Spleen (tissue), 11 donors: ENCODE measurements at regions not wholly inside any gene's neighbourhood (a gene's known extent, or its start where the extent isn't known, plus 50 kb on each side); places are given as distances from the start of the nearest gene placed in this dataset.

Experiments used
- DNase-seq: peaks from one replicate; pipeline ENCODE4 v3.0.0-alpha.2; 2020
- H3K27ac ChIP-seq, 8 donors: fragments of 200-600 bp; sonication (generic) in 7 of 8; 1 replicate in 4 of 8; 2 replicates in 4 of 8; pipeline versions ENCODE4 v1.5.0 to v1.8.0; 2016 to 2021; ENCODE audit warnings: inconsistent platforms in 4 of 8, mild to moderate bottlenecking in 4 of 8, moderate library complexity in 1 of 8
- H3K27me3 ChIP-seq, 7 donors: fragments of 200-600 bp; sonication (generic) in 6 of 7; replicated peaks in 1 of 7; 1 replicate in 4 of 7; 2 replicates in 3 of 7; pipeline versions ENCODE4 v1.5.0 to v1.8.0; 2016 to 2021; ENCODE audit warnings: inconsistent platforms in 3 of 7, mild to moderate bottlenecking in 1 of 7
- H3K36me3 ChIP-seq, 6 donors: fragments of 200-600 bp; sonication (generic) in 5 of 6; 1 replicate in 4 of 6; 2 replicates in 2 of 6; pipeline versions ENCODE4 v1.5.0 to v1.8.0; 2016 to 2021; ENCODE audit warnings: inconsistent platforms in 2 of 6
- H3K4me1 ChIP-seq, 6 donors: fragments of 200-600 bp; sonication (generic) in 5 of 6; 1 replicate in 3 of 6; 2 replicates in 3 of 6; pipeline versions ENCODE4 v1.5.0 to v1.8.0; 2016 to 2021; ENCODE audit warnings: inconsistent platforms in 3 of 6
- H3K4me3 ChIP-seq, 8 donors: fragments of 200-600 bp; sonication (generic) in 7 of 8; 1 replicate in 4 of 8; 2 replicates in 4 of 8; pipeline versions ENCODE4 v1.5.0 to v1.8.0; 2016 to 2021; ENCODE audit warnings: inconsistent platforms in 4 of 8, mild to moderate bottlenecking in 4 of 8, moderate library complexity in 2 of 8
- H3K9me3 ChIP-seq, 8 donors: fragments of 200-600 bp; sonication (generic) in 7 of 8; 1 replicate in 4 of 8; 2 replicates in 4 of 8; pipeline versions ENCODE4 v1.5.0 to v1.8.0; 2016 to 2021; ENCODE audit warnings: inconsistent platforms in 4 of 8
- POLR2A ChIP-seq, 3 donors: fragments of 450-650 bp; IDR thresholded peaks; one replicate each; pipeline ENCODE4 v1.5.1; 2017; ENCODE audit warnings: antibody characterized with exemption in 3 of 3, mild to moderate bottlenecking in 1 of 3
- POLR2AphosphoS5 ChIP-seq, 3 donors: sonication (generic); formaldehyde crosslinking; IDR thresholded peaks; one replicate each; pipeline ENCODE4 v1.5.1; 2017; ENCODE audit warnings: antibody characterized with exemption in 3 of 3
- WGBS, 5 donors: extraction: QIAGEN DNeasy Blood & Tissue Kit in 3 of 5; methylation state at CpG; one replicate each; pipeline versions ENCODE4 v1.1.5 to v1.1.7; 2013 to 2018; 5-methylcytosine and 5-hydroxymethylcytosine counted together
- intact Hi-C: fragments of 100-400 bp; cut with DNase I; formaldehyde crosslinking; loops from one replicate; pipeline ENCODE4 v1.15.0; 2023; ENCODE audit warnings: low total_unique reads
- TF ChIP-seq, protein P1 (sequence below), 11 experiments: fragments of 200-600 bp in 7 of 11; fragments of 450-650 bp in 4 of 11; sonication (generic) in 4 of 11; IDR thresholded peaks in 8 of 11; conservative IDR thresholded peaks in 3 of 11; 1 replicate in 7 of 11; 2 replicates in 4 of 11; pipeline versions ENCODE4 v1.4.0 to v1.8.0; 2016 to 2021; ENCODE audit warnings: antibody characterized with exemption in 11 of 11, inconsistent platforms in 4 of 11, mild to moderate bottlenecking in 1 of 11
- donor health status: healthy with polysubstance abuse.
- donor health status: DM: no; HTN: no; CAD: no; lungs with moderate emphysema.
- donor health status: DM: no; HTN: no; CAD: no.
- donor health status: Bipolar disorder and iron deficiency.
- donor health status: healthy.
- donor health status: DM: no; HTN: no; CAD: no.
- donor health status: DM: yes; HTN: yes; CAD: no.

DNA sequence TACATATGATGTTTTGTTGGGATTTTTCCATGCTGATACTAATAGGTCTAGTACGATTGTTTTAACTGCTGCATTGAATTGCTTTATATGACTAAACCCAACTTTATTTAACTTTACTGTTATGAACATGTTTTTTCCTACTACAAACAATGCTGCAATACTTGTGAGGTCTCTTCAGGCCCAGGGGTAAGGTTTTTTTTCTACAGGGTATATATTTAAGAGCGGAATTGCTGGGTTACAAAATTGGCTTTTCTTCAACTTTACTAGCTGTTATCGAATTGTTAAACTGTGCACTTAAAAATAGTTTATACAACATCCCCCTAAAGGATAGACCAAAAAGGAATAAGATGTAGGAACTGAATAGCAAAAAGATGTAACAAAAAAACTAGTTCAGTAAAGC lies 78.5 kb upstream of the TMEM178A start:
- H3K9me3 ChIP-seq = no peaks in the 10 kb centered on the region
- 82 to 98% (median 93%) methylated on average over 3 of the region's 3 CpGs for WGBS, 5 donors

DNA sequence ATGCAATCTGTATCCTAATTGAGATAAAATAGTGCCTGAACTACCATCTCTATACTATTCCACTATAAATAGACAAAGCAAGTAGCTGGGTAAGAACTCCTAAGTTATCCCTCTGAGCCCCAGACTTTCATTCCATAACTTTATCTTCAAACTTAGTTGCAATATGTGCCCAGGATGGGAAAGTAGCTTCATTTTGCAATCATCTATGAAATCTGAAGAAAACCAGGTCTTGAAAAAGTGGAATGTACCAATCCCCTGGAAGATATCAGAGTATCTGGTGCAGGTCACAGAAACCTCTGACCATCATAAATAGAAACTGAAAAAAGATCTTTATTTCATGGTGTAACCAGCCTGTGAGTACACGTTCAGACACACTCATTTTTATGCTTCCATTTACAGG lies 78.1 kb upstream of the TMEM178A start:
- TF ChIP-seq, protein P1, sequence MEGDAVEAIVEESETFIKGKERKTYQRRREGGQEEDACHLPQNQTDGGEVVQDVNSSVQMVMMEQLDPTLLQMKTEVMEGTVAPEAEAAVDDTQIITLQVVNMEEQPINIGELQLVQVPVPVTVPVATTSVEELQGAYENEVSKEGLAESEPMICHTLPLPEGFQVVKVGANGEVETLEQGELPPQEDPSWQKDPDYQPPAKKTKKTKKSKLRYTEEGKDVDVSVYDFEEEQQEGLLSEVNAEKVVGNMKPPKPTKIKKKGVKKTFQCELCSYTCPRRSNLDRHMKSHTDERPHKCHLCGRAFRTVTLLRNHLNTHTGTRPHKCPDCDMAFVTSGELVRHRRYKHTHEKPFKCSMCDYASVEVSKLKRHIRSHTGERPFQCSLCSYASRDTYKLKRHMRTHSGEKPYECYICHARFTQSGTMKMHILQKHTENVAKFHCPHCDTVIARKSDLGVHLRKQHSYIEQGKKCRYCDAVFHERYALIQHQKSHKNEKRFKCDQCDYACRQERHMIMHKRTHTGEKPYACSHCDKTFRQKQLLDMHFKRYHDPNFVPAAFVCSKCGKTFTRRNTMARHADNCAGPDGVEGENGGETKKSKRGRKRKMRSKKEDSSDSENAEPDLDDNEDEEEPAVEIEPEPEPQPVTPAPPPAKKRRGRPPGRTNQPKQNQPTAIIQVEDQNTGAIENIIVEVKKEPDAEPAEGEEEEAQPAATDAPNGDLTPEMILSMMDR (IDR thresholded peaks at IDR 0.05 in 8 of 11, conservative IDR thresholded peaks at IDR 0.05 in 3 of 11) = no peak
- no peak for TF ChIP-seq POLR2AphosphoS5 (IDR thresholded peaks at IDR 0.05)
- Histone ChIP-seq H3K4me1 (no peaks in the 10 kb centered on the region), H3K27me3 (no peaks in the 10 kb centered on the region), H3K9me3 (no peaks in the 10 kb centered on the region), H3K36me3 (no peaks in the 10 kb centered on the region), H3K27ac (no peak overlapping the region), H3K4me3 (no peak overlapping the region)
- intact Hi-C loops = no loop called here
- 55 to 80% (median 70%) methylated on average over 1 of the region's 1 CpG for WGBS, 5 donors
- no peak for DNase-seq

More for the DNA sequence above, 78.5 kb upstream of the TMEM178A start:
- no peak overlapping the region for H3K4me3 ChIP-seq
- DNase-seq = no peak
- no peak overlapping the region for H3K27ac ChIP-seq
- no peaks in the 10 kb centered on the region for H3K27me3 ChIP-seq
- H3K36me3 ChIP-seq = no peaks in the 10 kb centered on the region
- intact Hi-C loops = no loop called here
- TF ChIP-seq POLR2A (IDR thresholded peaks at IDR 0.05) (no peak), POLR2AphosphoS5 (IDR thresholded peaks at IDR 0.05) (no peak)
- TF ChIP-seq, protein P1 (IDR thresholded peaks at IDR 0.05 in 8 of 11, conservative IDR thresholded peaks at IDR 0.05 in 3 of 11) = no peak
- H3K4me1 ChIP-seq = no peaks in the 10 kb centered on the region

DNA sequence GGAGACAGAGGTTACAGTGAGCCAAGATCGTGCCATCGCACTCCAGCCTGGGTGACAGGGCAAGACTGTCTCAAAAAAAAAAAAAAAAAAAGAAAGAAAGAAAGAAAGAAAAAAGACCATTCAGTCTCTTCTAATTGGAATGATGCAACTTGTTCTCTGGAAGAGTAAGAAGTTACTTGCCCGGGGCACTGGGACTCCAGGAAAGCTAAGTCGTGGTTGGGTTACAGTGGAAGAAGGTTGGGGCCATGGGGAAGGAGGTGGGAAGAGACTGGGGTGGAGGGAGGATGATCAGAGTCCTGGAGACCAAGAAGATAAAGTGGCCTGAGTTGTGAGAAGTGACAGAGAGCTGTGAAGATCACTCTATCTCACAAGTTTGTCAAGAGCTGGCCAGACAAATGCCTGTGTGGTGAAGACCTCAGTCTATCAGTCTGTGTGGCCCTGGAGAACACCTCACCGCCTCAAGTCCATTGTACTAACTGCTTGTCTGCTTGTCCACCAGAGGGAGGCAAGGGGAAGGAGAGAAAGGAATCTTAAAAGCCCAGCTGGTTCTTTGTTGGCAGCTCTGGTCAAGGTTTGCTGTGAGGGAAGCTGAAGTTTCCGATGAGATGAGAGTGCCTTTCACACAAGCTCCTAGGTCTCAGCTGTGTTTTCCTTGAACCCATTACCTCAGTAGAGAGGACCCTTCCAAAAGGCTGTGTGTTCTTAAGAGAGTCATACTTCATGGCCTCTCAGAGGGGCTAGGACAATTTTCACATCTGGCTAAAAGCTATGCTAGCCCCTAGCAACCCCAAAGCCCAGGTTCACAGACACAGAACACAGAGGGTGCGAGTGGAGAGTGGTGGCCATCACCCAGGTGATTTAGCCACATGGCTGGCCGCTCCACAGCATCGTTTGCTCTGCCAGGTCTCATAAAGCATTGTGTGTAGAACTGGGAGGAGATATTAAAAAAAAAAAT lies 72.0 kb upstream of the TMEM178A start:
- H3K27ac ChIP-seq = no peak overlapping the region
- H3K36me3 ChIP-seq = no peaks in the 10 kb centered on the region
- no peak for TF ChIP-seq POLR2AphosphoS5 (IDR thresholded peaks at IDR 0.05)
- no peak for TF ChIP-seq POLR2A (IDR thresholded peaks at IDR 0.05)
- TF ChIP-seq, protein P1 (IDR thresholded peaks at IDR 0.05 in 8 of 11, conservative IDR thresholded peaks at IDR 0.05 in 3 of 11) = peak in 4 of 11 experiments; percentile 32 to 41 (median 34)
- no peak overlapping the region for H3K4me3 ChIP-seq
- no peaks in the 10 kb centered on the region for H3K9me3 ChIP-seq
- intact Hi-C loops = no loop called here
- H3K4me1 ChIP-seq = no peaks in the 10 kb centered on the region
- WGBS, 5 donors = 63 to 71% (median 66%) methylated on average over 8 to 9 of the region's 9 CpGs
- DNase-seq = no peak
- H3K27me3 ChIP-seq = no peaks in the 10 kb centered on the region

DNA sequence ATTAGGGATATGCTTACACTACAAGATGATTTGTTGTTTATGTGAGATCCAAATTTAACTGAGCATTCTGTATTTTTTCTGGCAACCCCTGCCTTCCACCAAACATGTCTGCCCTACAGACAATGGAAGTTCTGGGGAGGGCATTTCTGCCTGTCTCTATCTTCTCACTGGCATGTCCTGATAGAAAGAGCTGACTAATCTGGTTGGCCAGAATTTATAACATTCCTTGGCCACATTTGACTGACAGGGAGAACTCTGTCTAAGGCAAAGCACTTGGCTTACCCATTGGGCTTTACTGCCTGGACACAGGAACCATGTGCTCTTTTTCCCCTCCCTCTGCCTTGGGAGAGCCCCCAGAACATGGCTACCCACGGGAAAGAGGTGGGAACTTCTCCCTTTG lies 70.6 kb upstream of the TMEM178A start:
- no peak overlapping the region for H3K4me3 ChIP-seq
- H3K4me1 ChIP-seq = no peaks in the 10 kb centered on the region
- TF ChIP-seq, protein P1 (IDR thresholded peaks at IDR 0.05 in 8 of 11, conservative IDR thresholded peaks at IDR 0.05 in 3 of 11) = no peak
- no peak for TF ChIP-seq POLR2A (IDR thresholded peaks at IDR 0.05)
- no peak for TF ChIP-seq POLR2AphosphoS5 (IDR thresholded peaks at IDR 0.05)
- intact Hi-C loops = no loop called here
- WGBS, 5 donors = 68 to 83% (median 75%) methylated on average over 1 of the region's 1 CpG
- no peak for DNase-seq
- H3K9me3 ChIP-seq = no peaks in the 10 kb centered on the region
- H3K27me3 ChIP-seq = no peaks in the 10 kb centered on the region
- H3K36me3 ChIP-seq = no peaks in the 10 kb centered on the region
- no peak overlapping the region for H3K27ac ChIP-seq
